Keratinocyte (primary cell): ENCODE measurements at regions not wholly inside any gene's neighbourhood (a gene's known extent, or its start where the extent isn't known, plus 50 kb on each side); places are given as distances from the start of the nearest gene placed in this dataset.
"Not testable (repeated sequence)": the region's sequence is repeated elsewhere in the genome, so short reads cannot be mapped to it uniquely, and the experiment has no call there.

ENCODE experiments used
- DNase-seq: peaks from one replicate; pipeline ENCODE4 v3.0.0-alpha.2; 2011; ENCODE audit warnings: low read depth, missing footprints, low spot score
- FAIRE-seq: peaks from 2 replicates; lab custom pipeline; 2011; peaks lifted over from hg19 to GRCh38; lab: Jason Lieb, UNC
- H2AFZ ChIP-seq: 2 replicates; pipeline ENCODE4 v1.6.0; 2012; ENCODE audit warnings: low read length, control low read depth, inconsistent platforms; ENCODE audit not compliant: control insufficient read depth
- H3K27ac ChIP-seq: 2 replicates; pipeline ENCODE4 v1.5.1; 2011; ENCODE audit warnings: low read length; ENCODE audit not compliant: control insufficient read depth, insufficient read depth
- H3K27me3 ChIP-seq: 3 replicates; pipeline ENCODE4 v1.6.0; 2011; ENCODE audit warnings: low read length; ENCODE audit not compliant: control insufficient read depth, insufficient read depth; ENCODE audit errors: extremely low read depth
- H3K36me3 ChIP-seq, 2 experiments: 2 replicates in 1 of 2; 3 replicates in 1 of 2; pipeline ENCODE4 v1.5.1; 2011; ENCODE audit warnings: low read length in 2 of 2, mild to moderate bottlenecking in 1 of 2; ENCODE audit not compliant: control insufficient read depth in 2 of 2, insufficient read depth in 2 of 2; ENCODE audit errors: extremely low read depth in 1 of 2
- H3K4me1 ChIP-seq: 3 replicates; pipeline ENCODE4 v1.5.1; 2011; ENCODE audit warnings: low read length; ENCODE audit not compliant: control insufficient read depth, insufficient read depth; ENCODE audit errors: extremely low read depth
- H3K4me2 ChIP-seq: 3 replicates; pipeline ENCODE4 v1.6.0; 2011; ENCODE audit warnings: low read depth, low read length; ENCODE audit not compliant: control insufficient read depth, insufficient read depth; ENCODE audit errors: extremely low read depth
- H3K4me3 ChIP-seq, 3 experiments: fragments of 200-600 bp in 1 of 3; sonication (generic) in 1 of 3; 2 replicates in 2 of 3; 3 replicates in 1 of 3; pipeline ENCODE4 v1.5.1; 2011 to 2016; ENCODE audit warnings: low read length in 3 of 3, mild to moderate bottlenecking in 3 of 3, control low read depth in 2 of 3, inconsistent platforms in 1 of 3, low read depth in 1 of 3, mixed read lengths in 1 of 3, mixed run types in 1 of 3, moderate library complexity in 1 of 3; ENCODE audit not compliant: control insufficient read depth in 2 of 3, insufficient read depth in 2 of 3; ENCODE audit errors: extremely low read depth in 1 of 3
- H3K79me2 ChIP-seq: 2 replicates; pipeline ENCODE4 v1.6.0; 2012; ENCODE audit warnings: low read length; ENCODE audit not compliant: control insufficient read depth, insufficient read depth
- H3K9ac ChIP-seq: 3 replicates; pipeline ENCODE4 v1.6.0; 2011; ENCODE audit warnings: low read length; ENCODE audit not compliant: control insufficient read depth, insufficient read depth; ENCODE audit errors: extremely low read depth
- H3K9me1 ChIP-seq: 3 replicates; pipeline ENCODE4 v1.6.0; 2011; ENCODE audit warnings: low read length; ENCODE audit not compliant: control insufficient read depth, insufficient read depth; ENCODE audit errors: extremely low read depth
- H3K9me3 ChIP-seq: 2 replicates; pipeline ENCODE4 v1.5.1; 2012; ENCODE audit warnings: low read depth, low read length; ENCODE audit not compliant: control insufficient read depth
- H4K20me1 ChIP-seq: 3 replicates; pipeline ENCODE4 v1.6.0; 2011; ENCODE audit warnings: low read length; ENCODE audit not compliant: control insufficient read depth, insufficient read depth; ENCODE audit errors: extremely low read depth
- CTCF ChIP-seq, 3 experiments: IDR thresholded peaks in 1 of 3; conservative IDR thresholded peaks in 1 of 3; optimal IDR thresholded peaks in 1 of 3; 2 replicates in 2 of 3; 3 replicates in 1 of 3; pipeline versions ENCODE3 to v1.5.1; 2011; ENCODE audit warnings: low read length in 3 of 3, mild to moderate bottlenecking in 3 of 3, moderate library complexity in 2 of 3, control low read depth in 1 of 3, inconsistent platforms in 1 of 3; ENCODE audit not compliant: insufficient read depth in 2 of 3; ENCODE audit errors: extremely low read depth in 1 of 3
- EZH2 ChIP-seq: IDR thresholded peaks from one replicate; pipeline ENCODE4 v1.6.1; 2012; ENCODE audit warnings: inconsistent platforms, mild to moderate bottlenecking, low read length, moderate library complexity
- dilution Hi-C: fragments of 300-500 bp; cut with MboI; formaldehyde crosslinking; loops from one replicate; pipeline ENCODE4 v1.7.0; 2020; ENCODE audit warnings: low sequenced_read_pairs; ENCODE audit not compliant: extremely low pct_ligation_motif_present

- TF ChIP-seq EZH2: no peak
- TF ChIP-seq CTCF (optimal IDR thresholded peaks at IDR 0.05 in 1 of 3, IDR thresholded peaks at IDR 0.05 in 1 of 3, conservative IDR thresholded peaks at IDR 0.05 in 1 of 3; ENCODE audit: extremely low read depth in 1 of 3, insufficient read depth in 2 of 3, low read length in 3 of 3): no peak
- Histone ChIP-seq H3K4me3 (no peak overlapping the region), H3K4me1 (no peaks in the 10 kb centered on the region), H3K9ac (no peak overlapping the region), H3K9me1 (no peaks in the 10 kb centered on the region), H3K36me3 (no peaks in the 10 kb centered on the region), H3K27ac (no peak overlapping the region), H3K4me2 (no peak overlapping the region), H3K79me2 (no peaks in the 10 kb centered on the region), H4K20me1 (no peaks in the 10 kb centered on the region), H3K27me3 (no peaks in the 10 kb centered on the region), H2AFZ (no peak overlapping the region), H3K9me3 (no peaks in the 10 kb centered on the region)
- FAIRE-seq: no peak
- dilution Hi-C loops: no loop called here
- no peak for DNase-seq
Measured at GRCh38 chr2:4221845-4222244, 518.5 kb downstream of the DCDC2C start.

- H3K4me3 ChIP-seq, H3K79me2 ChIP-seq, H3K9me3 ChIP-seq, H3K36me3 ChIP-seq, H3K9me1 ChIP-seq, H3K4me1 ChIP-seq, dilution Hi-C loops, H3K27ac ChIP-seq, H3K27me3 ChIP-seq, H2AFZ ChIP-seq, H4K20me1 ChIP-seq, H3K4me2 ChIP-seq, DNase-seq, FAIRE-seq, H3K9ac ChIP-seq: not testable (repeated sequence)
Measured at GRCh38 chr2:4244422-4244821, 541.0 kb downstream of the DCDC2C start.

GRCh38 chr2:4246364-4247131 is 543.2 kb downstream of the DCDC2C start:
- Histone ChIP-seq H3K9ac (no peak overlapping the region), H3K4me2 (no peak overlapping the region), H3K79me2 (no peaks in the 10 kb centered on the region), H2AFZ (no peak overlapping the region), H3K4me1 (no peaks in the 10 kb centered on the region), H3K9me1 (no peaks in the 10 kb centered on the region), H3K36me3 (no peaks in the 10 kb centered on the region), H4K20me1 (no peaks in the 10 kb centered on the region), H3K27me3 (no peaks in the 10 kb centered on the region), H3K27ac (no peak overlapping the region), H3K4me3 (no peak overlapping the region), H3K9me3 (peaks cover 10% of the 10 kb centered on the region)
- dilution Hi-C loops: no loop called here
- no peak for TF ChIP-seq CTCF (optimal IDR thresholded peaks at IDR 0.05 in 1 of 3, IDR thresholded peaks at IDR 0.05 in 1 of 3, conservative IDR thresholded peaks at IDR 0.05 in 1 of 3; ENCODE audit: extremely low read depth in 1 of 3, insufficient read depth in 2 of 3, low read length in 3 of 3)
- TF ChIP-seq EZH2: no peak
- DNase-seq (no peak), FAIRE-seq (no peak)
